ENCODE measurements at regions not wholly inside any gene's neighbourhood (a gene's known extent, or its start where the extent isn't known, plus 50 kb on each side); places are given as distances from the start of the nearest gene placed in this dataset.

DNA sequence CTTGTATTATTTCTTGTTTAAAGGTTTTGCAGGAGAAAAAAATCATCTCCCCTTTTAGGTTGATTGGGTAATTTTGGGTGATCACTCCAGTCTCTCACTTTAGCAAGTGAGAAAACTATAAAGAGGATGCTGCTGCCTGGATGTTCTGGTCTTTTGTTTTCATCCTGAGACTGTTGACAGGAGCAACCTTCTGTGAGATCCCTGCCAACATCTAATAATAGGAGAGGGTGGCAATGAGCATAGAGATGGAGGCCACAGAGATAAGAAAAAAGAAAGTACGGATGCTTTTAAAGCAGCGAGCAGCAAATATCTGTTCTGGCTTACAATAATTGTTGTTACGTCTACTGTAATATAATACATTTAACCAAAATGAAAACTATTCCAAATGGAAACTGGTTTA lies 293.6 kb upstream of the MTNR1B start:
- TF ChIP-seq, protein P1, sequence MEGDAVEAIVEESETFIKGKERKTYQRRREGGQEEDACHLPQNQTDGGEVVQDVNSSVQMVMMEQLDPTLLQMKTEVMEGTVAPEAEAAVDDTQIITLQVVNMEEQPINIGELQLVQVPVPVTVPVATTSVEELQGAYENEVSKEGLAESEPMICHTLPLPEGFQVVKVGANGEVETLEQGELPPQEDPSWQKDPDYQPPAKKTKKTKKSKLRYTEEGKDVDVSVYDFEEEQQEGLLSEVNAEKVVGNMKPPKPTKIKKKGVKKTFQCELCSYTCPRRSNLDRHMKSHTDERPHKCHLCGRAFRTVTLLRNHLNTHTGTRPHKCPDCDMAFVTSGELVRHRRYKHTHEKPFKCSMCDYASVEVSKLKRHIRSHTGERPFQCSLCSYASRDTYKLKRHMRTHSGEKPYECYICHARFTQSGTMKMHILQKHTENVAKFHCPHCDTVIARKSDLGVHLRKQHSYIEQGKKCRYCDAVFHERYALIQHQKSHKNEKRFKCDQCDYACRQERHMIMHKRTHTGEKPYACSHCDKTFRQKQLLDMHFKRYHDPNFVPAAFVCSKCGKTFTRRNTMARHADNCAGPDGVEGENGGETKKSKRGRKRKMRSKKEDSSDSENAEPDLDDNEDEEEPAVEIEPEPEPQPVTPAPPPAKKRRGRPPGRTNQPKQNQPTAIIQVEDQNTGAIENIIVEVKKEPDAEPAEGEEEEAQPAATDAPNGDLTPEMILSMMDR (IDR thresholded peaks at IDR 0.05; ENCODE audit: control extremely low read depth, extremely low read depth, low read depth, missing control alignments) = no peak
- POLR2A ChIA-PET = no interaction called here
- CTCF ChIA-PET = interaction anchor here (1.7 kb wide), 1 partner anchor 23 kb away, joined by 3 read pairs; no protein-coding TSS in a partner anchor
- no peak for DNase-seq (ENCODE audit: extremely low spot score)

DNA sequence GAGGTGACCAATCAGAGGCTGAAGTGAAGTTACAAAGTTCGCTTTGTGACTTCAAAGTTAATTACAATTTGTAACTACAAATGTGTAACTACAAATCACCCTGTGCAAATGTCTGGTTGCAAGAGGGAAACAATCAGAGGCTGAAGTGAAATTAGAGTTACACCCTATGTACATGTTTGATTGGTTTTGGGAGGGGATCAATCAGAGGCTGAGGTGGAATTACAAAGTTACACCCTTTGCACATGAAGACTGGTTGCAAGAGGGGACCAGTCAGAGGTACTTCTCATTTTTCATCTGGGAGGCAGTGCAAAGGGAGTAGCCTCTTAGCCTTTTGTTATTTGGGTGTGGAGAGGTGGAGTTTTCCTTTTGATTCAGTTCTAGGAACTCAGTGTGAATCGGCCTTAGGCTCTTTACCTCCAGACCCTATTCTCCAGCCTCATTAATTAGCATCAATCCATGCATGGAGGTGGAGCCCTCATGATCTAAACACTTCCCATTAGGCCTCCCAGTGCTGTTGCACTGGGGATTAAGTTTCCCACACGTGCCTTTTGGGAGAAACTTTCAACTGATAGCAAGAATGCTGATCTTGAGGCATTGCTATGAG lies 291.3 kb upstream of the MTNR1B start:
- ChIA-PET CTCF (no interaction called here), POLR2A (no interaction called here)
- TF ChIP-seq, protein P1 (IDR thresholded peaks at IDR 0.05; ENCODE audit: control extremely low read depth, extremely low read depth, low read depth, missing control alignments) = no peak
- no peak for DNase-seq (ENCODE audit: extremely low spot score)

DNA sequence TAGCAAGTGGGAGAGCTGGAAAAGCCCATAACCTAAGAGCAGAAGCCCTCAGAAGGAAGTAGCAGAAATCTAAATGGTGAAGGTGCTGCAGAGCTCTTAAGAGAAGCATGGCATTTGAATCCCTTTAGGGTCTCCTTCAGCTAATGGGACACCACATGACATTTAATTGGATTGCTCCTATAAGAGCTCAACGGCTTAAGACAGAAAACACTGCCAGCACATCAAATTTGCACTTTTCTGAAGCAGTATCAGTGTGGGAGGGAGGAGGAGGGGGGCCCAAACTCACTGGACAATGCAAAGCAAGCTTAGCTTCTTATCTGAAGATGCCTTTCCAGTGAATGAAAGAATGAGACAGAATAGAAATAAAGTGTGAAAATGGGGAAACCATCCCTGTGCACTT lies 287.9 kb upstream of the MTNR1B start:
- DNase-seq (ENCODE audit: extremely low spot score) = no peak
- TF ChIP-seq, protein P1 (IDR thresholded peaks at IDR 0.05; ENCODE audit: control extremely low read depth, extremely low read depth, low read depth, missing control alignments) = no peak
- ChIA-PET POLR2A (no interaction called here), CTCF (interaction anchor here (0.9 to 1.7 kb wide), 5 partner anchors 11 to 31 kb away, joined by 3 to 4 read pairs (median 3); no protein-coding TSS in a partner anchor)

DNA sequence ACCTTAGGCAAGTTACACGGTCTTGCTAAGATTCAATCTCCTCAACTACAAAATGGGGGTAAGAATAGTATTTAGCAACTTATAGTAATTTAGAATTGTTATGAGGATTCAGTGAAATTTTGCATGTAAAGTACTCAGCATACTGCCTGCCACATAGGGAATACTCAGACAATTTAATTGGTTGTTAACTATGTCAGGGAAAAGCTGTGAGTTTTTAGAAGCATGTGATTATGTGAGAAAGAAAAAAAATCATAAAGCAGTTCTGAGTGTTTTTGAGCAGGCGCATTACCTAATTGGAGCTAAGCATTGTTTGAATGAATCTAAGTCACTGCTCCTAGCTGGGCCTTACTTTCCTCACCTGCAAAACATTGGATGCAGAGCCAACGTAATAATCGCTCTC lies 287.3 kb upstream of the MTNR1B start:
- DNase-seq (ENCODE audit: extremely low spot score) = no peak
- TF ChIP-seq, protein P1 (IDR thresholded peaks at IDR 0.05; ENCODE audit: control extremely low read depth, extremely low read depth, low read depth, missing control alignments) = no peak
- ChIA-PET POLR2A (no interaction called here), CTCF (interaction anchor here (1.6 to 1.7 kb wide), 3 partner anchors 12 to 19 kb away, joined by 3 to 4 read pairs (median 3); no protein-coding TSS in a partner anchor)

DNA sequence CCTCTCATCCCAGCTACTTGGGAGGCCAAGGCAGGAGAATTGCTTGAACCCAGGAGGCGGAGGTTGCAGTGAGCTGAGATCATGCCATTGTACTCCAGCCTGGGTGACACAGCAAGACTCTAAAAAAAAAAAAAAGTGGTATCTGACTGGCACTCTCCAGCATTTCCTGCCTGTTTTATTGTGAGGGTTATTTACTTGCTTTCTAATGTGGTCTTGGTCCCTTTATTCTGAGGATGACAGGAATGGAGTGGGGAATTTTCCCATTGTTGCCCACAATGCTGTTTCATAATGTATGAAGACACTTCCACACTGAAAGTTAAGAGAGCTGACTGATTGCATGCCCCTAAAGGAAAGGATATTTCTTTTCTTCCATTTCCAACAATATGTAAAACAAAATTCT lies 286.5 kb upstream of the MTNR1B start:
- DNase-seq (ENCODE audit: extremely low spot score) = no peak
- TF ChIP-seq, protein P1 (IDR thresholded peaks at IDR 0.05; ENCODE audit: control extremely low read depth, extremely low read depth, low read depth, missing control alignments) = no peak
- ChIA-PET CTCF (interaction anchor here (1.6 kb wide), 1 partner anchor 8 kb away, joined by 4 read pairs; no protein-coding TSS in a partner anchor), POLR2A (no interaction called here)

DNA sequence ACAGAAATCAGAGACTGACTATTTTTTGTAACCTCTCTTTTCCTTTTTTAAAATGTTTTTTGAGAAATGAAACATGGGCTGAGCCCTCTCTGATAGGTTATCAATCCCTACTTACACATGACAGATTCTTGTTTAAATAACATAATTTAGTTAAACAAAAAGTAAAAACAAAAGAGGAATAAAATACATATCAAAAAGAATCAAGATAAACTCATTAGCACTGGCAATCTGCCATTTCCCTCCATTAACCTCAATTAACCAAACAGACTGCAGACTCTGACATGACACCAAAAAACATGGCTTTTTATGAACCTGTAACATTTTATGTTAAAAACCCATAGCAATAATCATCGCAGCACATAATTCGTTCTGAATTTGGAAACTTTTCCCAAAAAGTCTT lies 284.4 kb upstream of the MTNR1B start:
- POLR2A ChIA-PET = no interaction called here
- DNase-seq (ENCODE audit: extremely low spot score) = no peak
- TF ChIP-seq, protein P1 (IDR thresholded peaks at IDR 0.05; ENCODE audit: control extremely low read depth, extremely low read depth, low read depth, missing control alignments) = no peak
- CTCF ChIA-PET = no interaction called here
